Hepatocyte (in vitro differentiated cells): ENCODE measurements at regions not wholly inside any gene's neighbourhood (a gene's known extent, or its start where the extent isn't known, plus 50 kb on each side); places are given as distances from the start of the nearest gene placed in this dataset.

Source experiments
- DNase-seq: peaks from one replicate; pipeline ENCODE4 v3.0.0-alpha.2; 2016; ENCODE audit warnings: low spot score
- H2AFZ ChIP-seq: fragments of 200-600 bp; sonication (generic); 2 replicates; pipeline ENCODE4 v1.6.0; 2016; ENCODE audit warnings: antibody characterized with exemption, mild to moderate bottlenecking
- H3K27ac ChIP-seq: fragments of 200-600 bp; sonication (generic); 2 replicates; pipeline ENCODE4 v1.5.1; 2016; ENCODE audit warnings: mild to moderate bottlenecking
- H3K27me3 ChIP-seq: fragments of 200-600 bp; sonication (generic); 2 replicates; pipeline ENCODE4 v1.6.1; 2016
- H3K36me3 ChIP-seq: fragments of 200-600 bp; sonication (generic); replicated peaks from 2 replicates; pipeline ENCODE4 v1.5.1; 2016; ENCODE audit warnings: low read depth; ENCODE audit not compliant: insufficient read depth
- H3K4me1 ChIP-seq: fragments of 200-600 bp; sonication (generic); 2 replicates; pipeline ENCODE4 v1.5.1; 2016; ENCODE audit warnings: mild to moderate bottlenecking, moderate library complexity; ENCODE audit not compliant: insufficient read depth
- H3K4me2 ChIP-seq: fragments of 200-600 bp; sonication (generic); 2 replicates; pipeline ENCODE4 v1.6.0; 2016
- H3K4me3 ChIP-seq: fragments of 200-600 bp; sonication (generic); 2 replicates; pipeline ENCODE4 v1.5.1; 2016; ENCODE audit warnings: mild to moderate bottlenecking
- H3K79me2 ChIP-seq: fragments of 200-600 bp; sonication (generic); 2 replicates; pipeline ENCODE4 v1.6.0; 2017; ENCODE audit warnings: mild to moderate bottlenecking
- H3K9me2 ChIP-seq: fragments of 200-600 bp; sonication (generic); replicated peaks from 2 replicates; pipeline ENCODE4 v1.6.0; 2017; ENCODE audit warnings: mild to moderate bottlenecking; ENCODE audit not compliant: insufficient read depth
- H3K9me3 ChIP-seq: fragments of 200-600 bp; sonication (generic); 2 replicates; pipeline ENCODE4 v1.5.1; 2016; ENCODE audit warnings: low read depth, mild to moderate bottlenecking
- H4K20me1 ChIP-seq: fragments of 200-600 bp; sonication (generic); 2 replicates; pipeline ENCODE4 v1.6.0; 2016; ENCODE audit warnings: mild to moderate bottlenecking; ENCODE audit not compliant: insufficient read depth, poor library complexity, severe bottlenecking
- EZH2 ChIP-seq: fragments of 200-600 bp; sonication (generic); IDR thresholded peaks from 2 replicates; pipeline ENCODE4 v1.6.1; 2016; ENCODE audit warnings: antibody characterized with exemption, mild to moderate bottlenecking, borderline replicate concordance
- EZH2phosphoT487 ChIP-seq: fragments of 200-600 bp; sonication (generic); IDR thresholded peaks from one replicate; pipeline ENCODE4 v1.6.1; 2018; ENCODE audit warnings: antibody characterized with exemption, mild to moderate bottlenecking, low read depth, moderate library complexity; ENCODE audit not compliant: unreplicated experiment, severe bottlenecking
- WGBS: methylation state at CpG from one replicate; pipeline ENCODE4 v1.1.6; 2016; ENCODE audit warnings: low lambda C conversion rate; ENCODE audit errors: missing lambda C conversion rate; 5-methylcytosine and 5-hydroxymethylcytosine counted together
- TF ChIP-seq, protein P1 (sequence below): fragments of 200-600 bp; sonication (generic); IDR thresholded peaks from 2 replicates; pipeline ENCODE4 v1.5.1; 2016; ENCODE audit warnings: antibody characterized with exemption, mild to moderate bottlenecking; ENCODE audit not compliant: poor library complexity

DNA sequence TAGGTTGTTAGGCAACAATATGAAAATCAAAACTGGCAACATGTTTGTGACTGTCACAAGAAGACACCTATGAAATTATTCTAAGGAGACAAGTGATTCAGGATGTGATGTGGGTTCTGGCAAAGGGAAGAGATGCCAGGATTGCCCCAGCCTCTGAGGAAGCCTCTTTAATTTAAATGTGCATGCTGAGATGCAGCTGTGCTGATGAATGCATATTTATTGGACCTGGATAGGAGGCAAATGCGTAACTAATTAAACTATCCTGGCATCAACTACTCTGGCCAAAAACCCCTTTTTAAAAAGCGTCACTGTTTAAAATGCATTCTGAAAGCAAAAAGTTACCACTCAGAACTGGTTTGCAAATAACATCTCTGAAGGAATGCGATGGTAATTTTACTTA lies 176.5 kb upstream of the DPH6 start:
- TF ChIP-seq EZH2phosphoT487 (no peak), EZH2 (no peak)
- TF ChIP-seq, protein P1, sequence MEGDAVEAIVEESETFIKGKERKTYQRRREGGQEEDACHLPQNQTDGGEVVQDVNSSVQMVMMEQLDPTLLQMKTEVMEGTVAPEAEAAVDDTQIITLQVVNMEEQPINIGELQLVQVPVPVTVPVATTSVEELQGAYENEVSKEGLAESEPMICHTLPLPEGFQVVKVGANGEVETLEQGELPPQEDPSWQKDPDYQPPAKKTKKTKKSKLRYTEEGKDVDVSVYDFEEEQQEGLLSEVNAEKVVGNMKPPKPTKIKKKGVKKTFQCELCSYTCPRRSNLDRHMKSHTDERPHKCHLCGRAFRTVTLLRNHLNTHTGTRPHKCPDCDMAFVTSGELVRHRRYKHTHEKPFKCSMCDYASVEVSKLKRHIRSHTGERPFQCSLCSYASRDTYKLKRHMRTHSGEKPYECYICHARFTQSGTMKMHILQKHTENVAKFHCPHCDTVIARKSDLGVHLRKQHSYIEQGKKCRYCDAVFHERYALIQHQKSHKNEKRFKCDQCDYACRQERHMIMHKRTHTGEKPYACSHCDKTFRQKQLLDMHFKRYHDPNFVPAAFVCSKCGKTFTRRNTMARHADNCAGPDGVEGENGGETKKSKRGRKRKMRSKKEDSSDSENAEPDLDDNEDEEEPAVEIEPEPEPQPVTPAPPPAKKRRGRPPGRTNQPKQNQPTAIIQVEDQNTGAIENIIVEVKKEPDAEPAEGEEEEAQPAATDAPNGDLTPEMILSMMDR, result no peak
- WGBS, result 88% methylated on average over 3 of the region's 3 CpGs

DNA sequence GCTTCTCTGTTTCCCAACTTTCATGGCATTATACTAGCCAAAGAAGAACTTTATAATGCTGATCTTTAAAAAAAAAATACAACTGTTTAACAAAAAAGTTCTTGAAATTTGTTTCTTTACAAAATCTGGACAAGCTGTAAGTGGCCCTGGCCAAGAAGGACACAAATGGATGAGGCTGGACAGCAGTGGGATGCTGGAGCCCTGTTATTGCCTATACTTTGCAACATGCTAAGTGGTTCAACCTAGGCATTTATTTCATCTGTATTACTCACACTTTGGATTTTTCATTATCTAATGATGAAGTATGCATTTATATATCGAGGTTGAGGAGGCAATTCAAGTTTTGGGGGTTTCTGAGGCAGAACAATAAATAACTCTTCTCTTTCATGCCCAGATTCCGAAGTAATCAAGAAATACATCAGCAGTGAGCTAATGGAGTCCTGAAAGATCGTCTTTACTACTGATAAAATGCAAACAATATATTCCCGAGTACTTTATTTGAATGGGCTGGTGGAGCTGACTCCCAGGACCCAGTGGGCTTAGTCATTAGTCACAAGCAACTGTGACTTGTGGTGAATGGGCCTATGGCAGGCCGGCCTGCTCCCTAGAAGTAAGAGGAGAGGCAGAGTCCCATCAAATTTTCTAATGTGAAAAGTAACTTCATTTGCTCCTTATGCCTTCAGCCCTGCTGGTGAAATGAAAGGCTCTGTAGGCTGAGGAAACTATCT lies 177.3 kb upstream of the DPH6 start:
- Histone ChIP-seq H3K27me3 (no peaks in the 10 kb centered on the region), H3K4me3 (no peak overlapping the region), H3K9me3 (no peaks in the 10 kb centered on the region), H3K79me2 (no peaks in the 10 kb centered on the region), H3K27ac (no peak overlapping the region), H3K4me2 (no peak overlapping the region), H3K4me1 (peaks cover 4% of the 10 kb centered on the region), H2AFZ (no peak overlapping the region), H3K9me2 (no peaks in the 10 kb centered on the region), H3K36me3 (no peaks in the 10 kb centered on the region), H4K20me1 (no peaks in the 10 kb centered on the region)
- 38% methylated on average over 5 of the region's 5 CpGs for WGBS
- TF ChIP-seq EZH2phosphoT487, result no peak
- TF ChIP-seq EZH2, result no peak
- TF ChIP-seq, protein P1, result no peak
- DNase-seq, result no peak

More for the DNA sequence above, 176.5 kb upstream of the DPH6 start:
- H4K20me1 ChIP-seq, result no peaks in the 10 kb centered on the region
- no peaks in the 10 kb centered on the region for H3K9me2 ChIP-seq
- H3K79me2 ChIP-seq, result no peaks in the 10 kb centered on the region
- H2AFZ ChIP-seq, result no peak overlapping the region
- no peak overlapping the region for H3K4me2 ChIP-seq
- no peaks in the 10 kb centered on the region for H3K36me3 ChIP-seq
- H3K9me3 ChIP-seq, result no peaks in the 10 kb centered on the region
- no peak overlapping the region for H3K27ac ChIP-seq
- H3K27me3 ChIP-seq, result no peaks in the 10 kb centered on the region
- H3K4me3 ChIP-seq, result no peak overlapping the region
- DNase-seq, result no peak
- no peaks in the 10 kb centered on the region for H3K4me1 ChIP-seq

DNA sequence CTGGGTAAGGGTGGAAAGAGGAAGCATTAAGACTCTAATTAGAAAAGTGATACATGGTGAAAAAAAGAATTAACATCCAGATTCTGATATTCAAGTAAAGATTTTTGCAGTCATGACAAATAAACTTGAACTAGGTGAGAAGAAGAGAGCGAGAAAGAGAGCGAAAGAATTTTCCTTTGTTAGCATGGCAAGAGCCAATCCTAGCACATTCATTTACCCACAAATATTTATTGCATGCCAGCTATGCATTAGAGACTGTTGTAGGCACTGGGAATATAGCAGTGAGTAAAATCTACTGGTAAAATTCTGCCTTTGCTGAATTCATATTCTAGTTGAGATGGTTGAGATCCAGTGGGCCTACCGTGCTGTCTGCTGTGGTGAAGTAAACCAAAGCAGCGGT lies 177.9 kb upstream of the DPH6 start:
- no peak overlapping the region for H2AFZ ChIP-seq

More for the DNA sequence above, 177.9 kb upstream of the DPH6 start:
- no peak overlapping the region for H3K4me2 ChIP-seq
- H3K4me3 ChIP-seq, result no peak overlapping the region
- no peaks in the 10 kb centered on the region for H3K27me3 ChIP-seq
- no peak for DNase-seq
- no peaks in the 10 kb centered on the region for H3K9me3 ChIP-seq
- 94% methylated on average over 4 of the region's 4 CpGs for WGBS
- H4K20me1 ChIP-seq, result no peaks in the 10 kb centered on the region
- no peaks in the 10 kb centered on the region for H3K79me2 ChIP-seq
- H3K36me3 ChIP-seq, result no peaks in the 10 kb centered on the region
- TF ChIP-seq EZH2 (no peak), EZH2phosphoT487 (no peak)
- TF ChIP-seq, protein P1, result no peak
- no peaks in the 10 kb centered on the region for H3K9me2 ChIP-seq
- no peak overlapping the region for H3K27ac ChIP-seq
- peaks cover 9% of the 10 kb centered on the region for H3K4me1 ChIP-seq
